GM23338 (cell line): ENCODE measurements at regions not wholly inside any gene's neighbourhood (a gene's known extent, or its start where the extent isn't known, plus 50 kb on each side); places are given as distances from the start of the nearest gene placed in this dataset.

Source experiments
- CTCF ChIP-seq, 2 experiments: fragments of 200-600 bp in 1 of 2; sonication (generic) in 1 of 2; conservative IDR thresholded peaks; 2 replicates each; pipeline versions ENCODE4 v1.5.1 to v1.6.1; 2016 to 2017; ENCODE audit warnings: antibody characterized with exemption in 2 of 2, low read depth in 2 of 2, mild to moderate bottlenecking in 2 of 2, moderate library complexity in 1 of 2
- EZH2phosphoT487 ChIP-seq: fragments of 200-600 bp; sonication (generic); IDR thresholded peaks from one replicate; pipeline ENCODE4 v1.8.1; 2018; ENCODE audit warnings: antibody characterized with exemption; ENCODE audit not compliant: unreplicated experiment
- JUNB ChIP-seq: IDR thresholded peaks from one replicate; pipeline ENCODE4 v1.6.1; 2016; ENCODE audit warnings: antibody characterized with exemption; ENCODE audit not compliant: unreplicated experiment
- POLR2AphosphoS5 ChIP-seq: IDR thresholded peaks from 2 replicates; pipeline ENCODE4 v1.6.1; 2016; ENCODE audit warnings: antibody characterized with exemption, low read depth
- REST ChIP-seq: IDR thresholded peaks from one replicate; pipeline ENCODE4 v1.6.1; 2018; ENCODE audit warnings: antibody characterized with exemption; ENCODE audit not compliant: unreplicated experiment
- STAT1 ChIP-seq: IDR thresholded peaks from one replicate; pipeline ENCODE4 v1.6.1; 2016; ENCODE audit warnings: antibody characterized with exemption; ENCODE audit not compliant: unreplicated experiment
- ZNF331 ChIP-seq: fragments of 250-450 bp; sonication (Bioruptor Pico); IDR thresholded peaks from 2 replicates; pipeline ENCODE4 v1.5.0; 2020; ENCODE audit warnings: low read depth, mild to moderate bottlenecking, moderate library complexity
- ZNF462 ChIP-seq: fragments of 250-450 bp; sonication (Bioruptor Pico); IDR thresholded peaks from 2 replicates; pipeline ENCODE4 v1.5.0; 2020; ENCODE audit warnings: mild to moderate bottlenecking, moderate library complexity

GRCh38 chr1:59243978-59244377 is 52.9 kb upstream of the FGGY start (continued):
- TF ChIP-seq ZNF462 (CRISPR knock-in tag) (no peak), STAT1 (no peak), CTCF (conservative IDR thresholded peaks at IDR 0.05; ENCODE audit: low read depth in 2 of 2) (no peak), JUNB (no peak), POLR2AphosphoS5 (no peak), EZH2phosphoT487 (no peak), REST (no peak), ZNF331 (CRISPR knock-in tag) (no peak)
